K562 (cell line): ENCODE measurements at regions not wholly inside any gene's neighbourhood (a gene's known extent, or its start where the extent isn't known, plus 50 kb on each side); places are given as distances from the start of the nearest gene placed in this dataset.

Source experiments
- ATAC-seq: fragments of 200-7000 bp; cut with Tn5 transposase; 3 replicates; pipeline ENCODE4 v1.9.1; 2020; ENCODE audit warnings: moderate library complexity
- BruUV-seq: library from RNA; stranded (reverse); fragments of 400-500 nt; replicated peaks from 2 replicates; lab custom pipeline; 2021; lab: Mats Ljungman, UMichigan
- CTCF ChIA-PET: fragments of 300-600 bp; formaldehyde crosslinking; extraction: SDS; loops from one replicate; lab custom pipeline; 2021; ENCODE audit warnings: low intra/inter-chr PET ratio; lab: Yijun Ruan, JAX
- POLR2A ChIA-PET: fragments of 300-600, 350-650 bp; sonication (Branson Sonifier 250); formaldehyde crosslinking; extraction: SDS; loops from one replicate; lab custom pipeline; 2021; ENCODE audit warnings: antibody characterized with exemption, inconsistent platforms; lab: Yijun Ruan, JAX
- DNase-seq, 4 experiments: peaks; one replicate each; pipeline versions ENCODE4 v3.0.0 to v3.0.0-alpha.2; 2011 to 2018; ENCODE audit warnings: low spot score in 3 of 4, mixed read lengths in 3 of 4; ENCODE audit errors: extremely low read depth in 1 of 4
- FAIRE-seq: peaks from 2 replicates; lab custom pipeline; 2011; peaks lifted over from hg19 to GRCh38; lab: Jason Lieb, UNC
- H2AFZ ChIP-seq: 2 replicates; pipeline ENCODE4 v1.6.0; 2011; ENCODE audit warnings: low read depth, low read length, control low read depth, inconsistent platforms
- H3K27ac ChIP-seq: fragments of 200-600 bp; 3 replicates; pipeline ENCODE4 v1.8.0; 2011; ENCODE audit warnings: low read depth, mild to moderate bottlenecking, control low read depth, inconsistent platforms, low read length, moderate library complexity, mixed read lengths; ENCODE audit errors: extremely low read depth
- H3K27me3 ChIP-seq, 2 experiments: fragments of 300-600 bp in 1 of 2; 2 replicates in 1 of 2; 3 replicates in 1 of 2; pipeline versions ENCODE4 v1.6.0 to v1.8.0; 2011; ENCODE audit warnings: inconsistent platforms in 2 of 2, low read length in 2 of 2, mild to moderate bottlenecking in 1 of 2, mixed read lengths in 1 of 2, moderate library complexity in 1 of 2; ENCODE audit not compliant: control insufficient read depth in 2 of 2, insufficient read depth in 2 of 2
- H3K36me3 ChIP-seq: fragments of 300-600 bp; 3 replicates; pipeline ENCODE4 v1.8.0; 2011; ENCODE audit warnings: mild to moderate bottlenecking, low read length, inconsistent platforms; ENCODE audit not compliant: control insufficient read depth, insufficient read depth
- H3K4me1 ChIP-seq, 2 experiments: fragments of 200-600 bp in 1 of 2; replicated peaks in 1 of 2; 2 replicates in 1 of 2; 3 replicates in 1 of 2; pipeline versions ENCODE4 v1.5.1 to v1.8.0; 2011; ENCODE audit warnings: inconsistent platforms in 2 of 2, low read length in 2 of 2, mild to moderate bottlenecking in 1 of 2, mixed read lengths in 1 of 2, moderate library complexity in 1 of 2; ENCODE audit not compliant: control insufficient read depth in 2 of 2, insufficient read depth in 2 of 2
- H3K4me2 ChIP-seq: 2 replicates; pipeline ENCODE4 v1.6.1; 2011; ENCODE audit warnings: low read length, control low read depth, inconsistent platforms, mixed read lengths; ENCODE audit not compliant: insufficient read depth
- H3K4me3 ChIP-seq: fragments of 200-600 bp; sonication (generic), shearing (Covaris generic); 2 replicates; pipeline ENCODE4 v1.5.1; 2016; ENCODE audit warnings: control low read depth, inconsistent platforms
- H3K79me2 ChIP-seq: fragments of 200-600 bp; 3 replicates; pipeline ENCODE4 v1.8.0; 2011; ENCODE audit warnings: low read length, inconsistent platforms; ENCODE audit not compliant: control insufficient read depth, insufficient read depth
- H3K9ac ChIP-seq, 2 experiments: 2 replicates each; pipeline versions ENCODE4 v1.6.0 to v1.6.1; 2011; ENCODE audit warnings: low read depth in 2 of 2, low read length in 2 of 2, control low read depth in 1 of 2, inconsistent platforms in 1 of 2, mild to moderate bottlenecking in 1 of 2, mixed read lengths in 1 of 2; ENCODE audit not compliant: insufficient read depth in 1 of 2
- H3K9me1 ChIP-seq: one replicate; pipeline ENCODE4 v1.6.0; 2011; ENCODE audit warnings: inconsistent platforms, mild to moderate bottlenecking, low read length, moderate library complexity; ENCODE audit not compliant: control insufficient read depth, insufficient read depth
- H3K9me3 ChIP-seq: replicated peaks from 2 replicates; pipeline ENCODE4 v1.5.1; 2011; ENCODE audit warnings: low read depth, low read length, inconsistent platforms; ENCODE audit not compliant: control insufficient read depth, insufficient read depth
- H4K20me1 ChIP-seq: replicated peaks from 2 replicates; pipeline ENCODE4 v1.6.1; 2011; ENCODE audit warnings: low read length, inconsistent platforms, mixed read lengths; ENCODE audit not compliant: control insufficient read depth, insufficient read depth
- CBFA2T2 ChIP-seq: fragments of 450-650 bp; conservative IDR thresholded peaks from 2 replicates; pipeline ENCODE4 v1.6.1; 2017; ENCODE audit warnings: mild to moderate bottlenecking
- CTBP1 ChIP-seq: fragments of 450-650 bp; IDR thresholded peaks from 2 replicates; pipeline ENCODE4 v1.6.1; 2016; ENCODE audit warnings: borderline replicate concordance
- GATAD2B ChIP-seq: fragments of 450-650 bp; IDR thresholded peaks from 2 replicates; pipeline ENCODE4 v1.6.1; 2017; ENCODE audit warnings: mild to moderate bottlenecking, borderline replicate concordance
- HOXB6 ChIP-seq: fragments of 250-450 bp; sonication (Bioruptor Pico); IDR thresholded peaks from 2 replicates; pipeline ENCODE4 v1.5.1; 2022; ENCODE audit warnings: mild to moderate bottlenecking, borderline replicate concordance
- RB1 ChIP-seq: fragments of 450-650 bp; IDR thresholded peaks from 2 replicates; pipeline ENCODE4 v1.6.1; 2017; ENCODE audit warnings: low read depth, mild to moderate bottlenecking
- RBFOX2 ChIP-seq: fragments of 200-400 bp; formaldehyde crosslinking; IDR thresholded peaks from 2 replicates; pipeline ENCODE4 v1.6.1; 2017; ENCODE audit warnings: low read depth, mild to moderate bottlenecking, low read length, moderate library complexity
- RFX1 ChIP-seq: fragments of 450-650 bp; IDR thresholded peaks from 2 replicates; pipeline ENCODE4 v1.6.1; 2016; ENCODE audit warnings: mild to moderate bottlenecking, moderate library complexity
- SREBF1 ChIP-seq: fragments of 150-350 bp; IDR thresholded peaks from 2 replicates; pipeline ENCODE4 v1.6.1; 2014; ENCODE audit warnings: antibody characterized with exemption, low read depth, low read length, borderline replicate concordance
- XRCC4 ChIP-seq: IDR thresholded peaks from one replicate; pipeline ENCODE4 v1.6.1; 2011; ENCODE audit not compliant: insufficient read depth, insufficient read length; ENCODE audit errors: extremely low read depth
- ZBTB7A ChIP-seq: IDR thresholded peaks from 2 replicates; pipeline ENCODE4 v1.6.1; 2011; ENCODE audit warnings: low read depth, mild to moderate bottlenecking, low read length, moderate library complexity, borderline replicate concordance; ENCODE audit not compliant: control insufficient read depth
- ZFX ChIP-seq: sonication (generic); formaldehyde crosslinking; IDR thresholded peaks from 2 replicates; pipeline ENCODE4 v1.8.0; 2022; ENCODE audit warnings: mild to moderate bottlenecking, missing genetic modification reagents, moderate library complexity
- ZNF445 ChIP-seq: fragments of 250-450 bp; sonication (Bioruptor Pico); IDR thresholded peaks from 2 replicates; pipeline ENCODE4 v1.4.0; 2020; ENCODE audit warnings: low read depth, mild to moderate bottlenecking, moderate library complexity
- ZNF584 ChIP-seq: fragments of 200-800 bp; sonication (Bioruptor generic); IDR thresholded peaks from 2 replicates; pipeline ENCODE4 v1.6.1; 2016; ENCODE audit warnings: low read depth, mild to moderate bottlenecking, missing genetic modification characterization, missing compliant biosample characterization
- WGBS: fragments of 100-300 bp; shearing (Covaris generic); methylation state at CpG from one replicate; pipeline ENCODE4 v1.1.6; 2016; ENCODE audit warnings: low coverage, mixed read lengths; ENCODE audit not compliant: insufficient coverage; ENCODE audit errors: missing lambda C conversion rate; 5-methylcytosine and 5-hydroxymethylcytosine counted together
- in situ Hi-C: fragments of 300-500 bp; cut with MboI; formaldehyde crosslinking; loops from 4 replicates; pipeline ENCODE4 v1.15.0; 2018; ENCODE audit warnings: inconsistent platforms, mixed read lengths
- intact Hi-C: fragments of 100-400 bp; cut with micrococcal nuclease; formaldehyde crosslinking; loops from 2 replicates; pipeline ENCODE4 v1.14.2; 2022
- TF ChIP-seq, protein P1 (sequence below): sonication (generic); formaldehyde crosslinking; IDR thresholded peaks from 2 replicates; pipeline ENCODE4 v1.8.1; 2023; ENCODE audit warnings: missing genetic modification reagents, mild to moderate bottlenecking, borderline replicate concordance
- TF ChIP-seq, protein P2 (sequence below), 2 experiments: IDR thresholded peaks; 2 replicates each; pipeline ENCODE4 v1.6.1; 2012; ENCODE audit warnings: improper control_type of control experiment in 2 of 2, low read depth in 2 of 2, low read length in 2 of 2, borderline replicate concordance in 1 of 2

DNA sequence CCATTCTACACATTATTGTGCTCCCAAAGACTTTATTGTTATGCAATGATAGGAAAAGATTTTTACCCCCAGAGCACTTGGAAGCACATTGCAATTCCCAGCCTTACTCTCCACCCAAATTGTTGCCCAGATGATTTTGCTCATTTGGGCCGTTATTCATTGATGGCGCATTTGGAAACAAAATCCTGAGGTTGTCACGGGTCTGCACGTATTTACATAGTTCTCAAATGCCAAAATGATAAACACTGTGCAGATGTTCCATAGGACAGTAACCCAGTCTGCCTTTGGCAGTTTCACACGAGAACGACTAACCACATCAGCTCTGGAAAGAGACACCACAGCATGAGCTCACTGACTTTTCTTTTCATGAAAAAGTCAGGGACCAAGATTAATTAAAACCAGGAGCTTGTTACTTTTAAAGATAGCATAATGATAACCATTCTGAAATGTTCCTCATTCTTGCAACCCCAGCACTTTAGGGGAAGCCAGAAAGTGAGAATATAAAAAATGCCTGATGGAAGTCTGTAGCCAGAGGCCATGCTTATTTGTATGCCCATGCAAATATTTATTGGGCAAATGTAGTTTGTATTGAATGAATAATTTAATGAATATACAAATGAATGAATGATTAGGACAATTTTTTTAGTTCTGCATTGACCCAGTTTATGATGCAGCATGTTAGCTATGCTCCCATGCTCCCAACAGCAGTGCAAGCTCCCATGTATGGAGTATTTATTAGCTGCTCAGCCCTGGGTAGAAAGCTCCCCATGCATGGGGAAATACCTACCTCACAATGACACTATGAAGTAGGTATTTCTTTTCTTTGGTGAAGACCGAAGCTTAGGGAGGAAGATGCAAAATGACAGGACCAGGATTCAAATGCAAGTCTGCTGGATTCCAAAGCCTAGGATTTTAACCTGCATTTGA, 84.6 kb downstream of the MAIP1 start:
- no peak overlapping the region for H3K4me3 ChIP-seq
- intact Hi-C loops (no loop called here), in situ Hi-C loops (loop anchor here (5.0 kb wide), 1 partner anchor 37 kb away; no protein-coding TSS in a partner anchor)
- no peaks in the 10 kb centered on the region; a peak in 2 of 5 replicates for H3K4me1 ChIP-seq
- no peak overlapping the region for H3K27ac ChIP-seq
- no peak overlapping the region for H3K9ac ChIP-seq
- CTCF ChIA-PET, result no interaction called here
- no TSS peak for BruUV-seq
- no peak overlapping the region for H2AFZ ChIP-seq
- H3K4me2 ChIP-seq, result no peak overlapping the region
- no peaks in the 10 kb centered on the region for H3K27me3 ChIP-seq
- ATAC-seq (no peak), DNase-seq (no peak), FAIRE-seq (no peak)
- H3K9me3 ChIP-seq, result no peaks in the 10 kb centered on the region
- H3K79me2 ChIP-seq, result no peaks in the 10 kb centered on the region
- 19% methylated on average over 5 of the region's 7 CpGs for WGBS
- H4K20me1 ChIP-seq, result no peaks in the 10 kb centered on the region
- no peaks in the 10 kb centered on the region for H3K36me3 ChIP-seq
- POLR2A ChIA-PET, result interaction anchor here (0.6 to 1.4 kb wide), 2 partner anchors 9 to 11 kb away, joined by 4 to 7 read pairs; no protein-coding TSS in a partner anchor
- H3K9me1 ChIP-seq, result no peaks in the 10 kb centered on the region
- no peak for TF ChIP-seq RFX1
- TF ChIP-seq HOXB6 (CRISPR knock-in tag), result no peak
- TF ChIP-seq, protein P1, sequence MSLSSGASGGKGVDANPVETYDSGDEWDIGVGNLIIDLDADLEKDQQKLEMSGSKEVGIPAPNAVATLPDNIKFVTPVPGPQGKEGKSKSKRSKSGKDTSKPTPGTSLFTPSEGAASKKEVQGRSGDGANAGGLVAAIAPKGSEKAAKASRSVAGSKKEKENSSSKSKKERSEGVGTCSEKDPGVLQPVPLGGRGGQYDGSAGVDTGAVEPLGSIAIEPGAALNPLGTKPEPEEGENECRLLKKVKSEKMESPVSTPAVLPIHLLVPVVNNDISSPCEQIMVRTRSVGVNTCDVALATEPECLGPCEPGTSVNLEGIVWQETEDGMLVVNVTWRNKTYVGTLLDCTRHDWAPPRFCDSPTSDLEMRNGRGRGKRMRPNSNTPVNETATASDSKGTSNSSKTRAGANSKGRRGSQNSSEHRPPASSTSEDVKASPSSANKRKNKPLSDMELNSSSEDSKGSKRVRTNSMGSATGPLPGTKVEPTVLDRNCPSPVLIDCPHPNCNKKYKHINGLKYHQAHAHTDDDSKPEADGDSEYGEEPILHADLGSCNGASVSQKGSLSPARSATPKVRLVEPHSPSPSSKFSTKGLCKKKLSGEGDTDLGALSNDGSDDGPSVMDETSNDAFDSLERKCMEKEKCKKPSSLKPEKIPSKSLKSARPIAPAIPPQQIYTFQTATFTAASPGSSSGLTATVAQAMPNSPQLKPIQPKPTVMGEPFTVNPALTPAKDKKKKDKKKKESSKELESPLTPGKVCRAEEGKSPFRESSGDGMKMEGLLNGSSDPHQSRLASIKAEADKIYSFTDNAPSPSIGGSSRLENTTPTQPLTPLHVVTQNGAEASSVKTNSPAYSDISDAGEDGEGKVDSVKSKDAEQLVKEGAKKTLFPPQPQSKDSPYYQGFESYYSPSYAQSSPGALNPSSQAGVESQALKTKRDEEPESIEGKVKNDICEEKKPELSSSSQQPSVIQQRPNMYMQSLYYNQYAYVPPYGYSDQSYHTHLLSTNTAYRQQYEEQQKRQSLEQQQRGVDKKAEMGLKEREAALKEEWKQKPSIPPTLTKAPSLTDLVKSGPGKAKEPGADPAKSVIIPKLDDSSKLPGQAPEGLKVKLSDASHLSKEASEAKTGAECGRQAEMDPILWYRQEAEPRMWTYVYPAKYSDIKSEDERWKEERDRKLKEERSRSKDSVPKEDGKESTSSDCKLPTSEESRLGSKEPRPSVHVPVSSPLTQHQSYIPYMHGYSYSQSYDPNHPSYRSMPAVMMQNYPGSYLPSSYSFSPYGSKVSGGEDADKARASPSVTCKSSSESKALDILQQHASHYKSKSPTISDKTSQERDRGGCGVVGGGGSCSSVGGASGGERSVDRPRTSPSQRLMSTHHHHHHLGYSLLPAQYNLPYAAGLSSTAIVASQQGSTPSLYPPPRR, result no peak
- no peak for TF ChIP-seq ZNF445
- no peak for TF ChIP-seq ZBTB7A
- TF ChIP-seq RBFOX2, result no peak
- TF ChIP-seq CBFA2T2, result no peak
- TF ChIP-seq, protein P2, sequence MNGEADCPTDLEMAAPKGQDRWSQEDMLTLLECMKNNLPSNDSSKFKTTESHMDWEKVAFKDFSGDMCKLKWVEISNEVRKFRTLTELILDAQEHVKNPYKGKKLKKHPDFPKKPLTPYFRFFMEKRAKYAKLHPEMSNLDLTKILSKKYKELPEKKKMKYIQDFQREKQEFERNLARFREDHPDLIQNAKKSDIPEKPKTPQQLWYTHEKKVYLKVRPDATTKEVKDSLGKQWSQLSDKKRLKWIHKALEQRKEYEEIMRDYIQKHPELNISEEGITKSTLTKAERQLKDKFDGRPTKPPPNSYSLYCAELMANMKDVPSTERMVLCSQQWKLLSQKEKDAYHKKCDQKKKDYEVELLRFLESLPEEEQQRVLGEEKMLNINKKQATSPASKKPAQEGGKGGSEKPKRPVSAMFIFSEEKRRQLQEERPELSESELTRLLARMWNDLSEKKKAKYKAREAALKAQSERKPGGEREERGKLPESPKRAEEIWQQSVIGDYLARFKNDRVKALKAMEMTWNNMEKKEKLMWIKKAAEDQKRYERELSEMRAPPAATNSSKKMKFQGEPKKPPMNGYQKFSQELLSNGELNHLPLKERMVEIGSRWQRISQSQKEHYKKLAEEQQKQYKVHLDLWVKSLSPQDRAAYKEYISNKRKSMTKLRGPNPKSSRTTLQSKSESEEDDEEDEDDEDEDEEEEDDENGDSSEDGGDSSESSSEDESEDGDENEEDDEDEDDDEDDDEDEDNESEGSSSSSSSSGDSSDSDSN (IDR thresholded peaks at IDR 0.05; ENCODE audit: borderline replicate concordance in 1 of 2, low read depth in 2 of 2, low read length in 2 of 2), result no peak
- TF ChIP-seq RB1, result no peak
- no peak for TF ChIP-seq ZFX (CRISPR knock-in tag)
- no peak for TF ChIP-seq GATAD2B
- TF ChIP-seq XRCC4, result no peak
- TF ChIP-seq CTBP1, result no peak
- TF ChIP-seq ZNF584 (CRISPR knock-in tag), result no peak
- TF ChIP-seq SREBF1, result no peak
